ENCODE measurements at regions not wholly inside any gene's neighbourhood (a gene's known extent, or its start where the extent isn't known, plus 50 kb on each side); places are given as distances from the start of the nearest gene placed in this dataset.

GRCh38 chr1:216960716-216961115, 237.5 kb upstream of the ESRRG start:
- peaks cover 2% of the 10 kb centered on the region for H3K9me3 Mint-ChIP-seq (ENCODE audit: unreplicated experiment)
- H3K9ac ChIP-seq (ENCODE audit: low read length) = no peak overlapping the region
- no peak overlapping the region for H3K27ac Mint-ChIP-seq (ENCODE audit: unreplicated experiment)
- TF ChIP-seq EZH2 (IDR thresholded peaks at IDR 0.05; ENCODE audit: insufficient read depth, low read length) = no peak
- TF ChIP-seq, protein P1, sequence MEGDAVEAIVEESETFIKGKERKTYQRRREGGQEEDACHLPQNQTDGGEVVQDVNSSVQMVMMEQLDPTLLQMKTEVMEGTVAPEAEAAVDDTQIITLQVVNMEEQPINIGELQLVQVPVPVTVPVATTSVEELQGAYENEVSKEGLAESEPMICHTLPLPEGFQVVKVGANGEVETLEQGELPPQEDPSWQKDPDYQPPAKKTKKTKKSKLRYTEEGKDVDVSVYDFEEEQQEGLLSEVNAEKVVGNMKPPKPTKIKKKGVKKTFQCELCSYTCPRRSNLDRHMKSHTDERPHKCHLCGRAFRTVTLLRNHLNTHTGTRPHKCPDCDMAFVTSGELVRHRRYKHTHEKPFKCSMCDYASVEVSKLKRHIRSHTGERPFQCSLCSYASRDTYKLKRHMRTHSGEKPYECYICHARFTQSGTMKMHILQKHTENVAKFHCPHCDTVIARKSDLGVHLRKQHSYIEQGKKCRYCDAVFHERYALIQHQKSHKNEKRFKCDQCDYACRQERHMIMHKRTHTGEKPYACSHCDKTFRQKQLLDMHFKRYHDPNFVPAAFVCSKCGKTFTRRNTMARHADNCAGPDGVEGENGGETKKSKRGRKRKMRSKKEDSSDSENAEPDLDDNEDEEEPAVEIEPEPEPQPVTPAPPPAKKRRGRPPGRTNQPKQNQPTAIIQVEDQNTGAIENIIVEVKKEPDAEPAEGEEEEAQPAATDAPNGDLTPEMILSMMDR (IDR thresholded peaks at IDR 0.05; ENCODE audit: insufficient read depth, low read depth, low read length) = no peak
- H2AFZ ChIP-seq (ENCODE audit: low read depth, low read length) = no peak overlapping the region
- FAIRE-seq = no peak
- H3K4me1 Mint-ChIP-seq (ENCODE audit: low read depth, unreplicated experiment) = no peaks in the 10 kb centered on the region
- H3K4me3 Mint-ChIP-seq (ENCODE audit: unreplicated experiment) = no peak overlapping the region
- H3K4me2 ChIP-seq (ENCODE audit: low read length) = no peak overlapping the region
- no peak overlapping the region for H3K4me3 ChIP-seq (ENCODE audit: insufficient read depth, low read depth, low read length)
- H3K27ac ChIP-seq (ENCODE audit: low read depth, low read length) = no peak overlapping the region
- DNase-seq (ENCODE audit: low read depth) = no peak
- no peaks in the 10 kb centered on the region for H3K36me3 Mint-ChIP-seq (ENCODE audit: low read depth, unreplicated experiment)
- H3K27me3 Mint-ChIP-seq (ENCODE audit: low read depth, unreplicated experiment) = peaks cover 4% of the 10 kb centered on the region
- H4K20me1 ChIP-seq (ENCODE audit: insufficient read depth, low read length) = no peaks in the 10 kb centered on the region
- no peaks in the 10 kb centered on the region for H3K27me3 ChIP-seq (ENCODE audit: insufficient read depth, low read length)
- H3K9me3 ChIP-seq (ENCODE audit: insufficient read depth, low read depth, low read length) = no peaks in the 10 kb centered on the region
- no peaks in the 10 kb centered on the region for H3K79me2 ChIP-seq (ENCODE audit: insufficient read depth, low read length)
- no peaks in the 10 kb centered on the region for H3K4me1 ChIP-seq (ENCODE audit: insufficient read depth, low read length)
- no peaks in the 10 kb centered on the region for H3K36me3 ChIP-seq (ENCODE audit: insufficient read depth, low read length)

- Histone ChIP-seq H3K4me2 (ENCODE audit: low read length) (no peak overlapping the region), H3K9ac (ENCODE audit: low read length) (no peak overlapping the region), H3K27me3 (ENCODE audit: insufficient read depth, low read length) (no peaks in the 10 kb centered on the region), H3K79me2 (ENCODE audit: insufficient read depth, low read length) (no peaks in the 10 kb centered on the region), H4K20me1 (ENCODE audit: insufficient read depth, low read length) (no peaks in the 10 kb centered on the region), H3K36me3 (ENCODE audit: insufficient read depth, low read length) (no peaks in the 10 kb centered on the region), H2AFZ (ENCODE audit: low read depth, low read length) (no peak overlapping the region), H3K27ac (ENCODE audit: low read depth, low read length) (no peak overlapping the region), H3K4me1 (ENCODE audit: insufficient read depth, low read length) (no peaks in the 10 kb centered on the region), H3K9me3 (ENCODE audit: insufficient read depth, low read depth, low read length) (no peaks in the 10 kb centered on the region), H3K4me3 (ENCODE audit: insufficient read depth, low read depth, low read length) (no peak overlapping the region)
- FAIRE-seq (no peak), DNase-seq (ENCODE audit: low read depth) (no peak)
- Mint-ChIP-seq H3K9me3 (ENCODE audit: unreplicated experiment) (no peaks in the 10 kb centered on the region), H3K27me3 (ENCODE audit: low read depth, unreplicated experiment) (peaks cover 4% of the 10 kb centered on the region), H3K4me3 (ENCODE audit: unreplicated experiment) (no peak overlapping the region), H3K4me1 (ENCODE audit: low read depth, unreplicated experiment) (no peaks in the 10 kb centered on the region), H3K36me3 (ENCODE audit: low read depth, unreplicated experiment) (no peaks in the 10 kb centered on the region), H3K27ac (ENCODE audit: unreplicated experiment) (no peak overlapping the region)
- TF ChIP-seq EZH2 (IDR thresholded peaks at IDR 0.05; ENCODE audit: insufficient read depth, low read length) = no peak
- TF ChIP-seq, protein P1 (IDR thresholded peaks at IDR 0.05; ENCODE audit: insufficient read depth, low read depth, low read length) = no peak
These were observed 235.3 kb upstream of the ESRRG start for GRCh38 chr1:216958569-216958968.

DNA sequence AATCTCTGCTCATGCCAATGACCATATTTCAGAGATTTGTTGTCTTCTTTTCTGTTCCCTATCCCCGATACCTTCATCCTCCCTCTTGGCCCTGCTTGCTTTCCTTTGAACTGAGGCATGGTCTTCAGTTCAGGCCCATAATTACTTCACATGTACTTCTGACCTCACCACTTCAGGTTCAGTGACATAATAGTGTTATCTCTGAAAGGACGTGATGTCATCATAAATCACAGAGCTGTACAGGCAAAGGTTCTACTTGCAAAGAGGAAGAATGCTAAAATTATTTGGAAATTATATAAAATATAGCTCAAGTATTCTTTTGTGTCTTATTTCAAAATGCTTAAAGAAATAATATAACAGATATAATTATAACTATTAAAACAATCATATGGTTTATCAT, 230.3 kb upstream of the ESRRG start:
- H3K27ac Mint-ChIP-seq (ENCODE audit: unreplicated experiment) = no peak overlapping the region
- Histone ChIP-seq H3K27me3 (ENCODE audit: insufficient read depth, low read length) (no peaks in the 10 kb centered on the region), H3K27ac (ENCODE audit: low read depth, low read length) (no peak overlapping the region), H2AFZ (ENCODE audit: low read depth, low read length) (no peak overlapping the region), H3K9me3 (ENCODE audit: insufficient read depth, low read depth, low read length) (no peaks in the 10 kb centered on the region), H3K9ac (ENCODE audit: low read length) (no peak overlapping the region), H3K79me2 (ENCODE audit: insufficient read depth, low read length) (no peaks in the 10 kb centered on the region), H3K4me3 (ENCODE audit: insufficient read depth, low read depth, low read length) (no peak overlapping the region), H3K36me3 (ENCODE audit: insufficient read depth, low read length) (no peaks in the 10 kb centered on the region), H4K20me1 (ENCODE audit: insufficient read depth, low read length) (no peaks in the 10 kb centered on the region), H3K4me2 (ENCODE audit: low read length) (no peak overlapping the region), H3K4me1 (ENCODE audit: insufficient read depth, low read length) (no peaks in the 10 kb centered on the region)
- H3K4me3 Mint-ChIP-seq (ENCODE audit: unreplicated experiment) = no peak overlapping the region
- H3K36me3 Mint-ChIP-seq (ENCODE audit: low read depth, unreplicated experiment) = no peaks in the 10 kb centered on the region
- FAIRE-seq (no peak), DNase-seq (ENCODE audit: low read depth) (no peak)
- H3K4me1 Mint-ChIP-seq (ENCODE audit: low read depth, unreplicated experiment) = no peaks in the 10 kb centered on the region
- TF ChIP-seq EZH2 (IDR thresholded peaks at IDR 0.05; ENCODE audit: insufficient read depth, low read length) = no peak
- TF ChIP-seq, protein P1 (IDR thresholded peaks at IDR 0.05; ENCODE audit: insufficient read depth, low read depth, low read length) = no peak
- H3K27me3 Mint-ChIP-seq (ENCODE audit: low read depth, unreplicated experiment) = peaks cover under 1% of the 10 kb centered on the region
- H3K9me3 Mint-ChIP-seq (ENCODE audit: unreplicated experiment) = no peaks in the 10 kb centered on the region
